Esophagus muscularis mucosa (tissue), 4 donors: ENCODE measurements at regions not wholly inside any gene's neighbourhood (a gene's known extent, or its start where the extent isn't known, plus 50 kb on each side); places are given as distances from the start of the nearest gene placed in this dataset.
A peak's percentile ranks its signal among the peaks of the same experiment; 100 is the strongest.

Source experiments
- DNase-seq: peaks from one replicate; pipeline ENCODE4 v3.0.0-alpha.2; 2017; ENCODE audit errors: extremely low spot score
- H3K27ac ChIP-seq, 4 donors: fragments of 200-600 bp; sonication (generic); replicated peaks in 1 of 4; 1 replicate in 3 of 4; 2 replicates in 1 of 4; pipeline ENCODE4 v1.5.1; 2016 to 2019; ENCODE audit warnings: mild to moderate bottlenecking in 1 of 4
- H3K27me3 ChIP-seq, 4 donors: fragments of 200-600 bp; sonication (generic); one replicate each; pipeline versions ENCODE4 v1.5.1 to v1.6.0; 2016 to 2019
- H3K36me3 ChIP-seq, 4 donors: fragments of 200-600 bp; sonication (generic); one replicate each; pipeline ENCODE4 v1.5.1; 2016 to 2019
- H3K4me1 ChIP-seq, 4 donors: fragments of 200-600 bp; sonication (generic); one replicate each; pipeline ENCODE4 v1.5.1; 2016 to 2019
- H3K4me3 ChIP-seq, 4 donors: fragments of 200-600 bp; sonication (generic); 1 replicate in 2 of 4; 2 replicates in 2 of 4; pipeline ENCODE4 v1.5.1; 2016 to 2019; ENCODE audit warnings: mild to moderate bottlenecking in 4 of 4, moderate library complexity in 1 of 4
- H3K9me3 ChIP-seq, 4 donors: fragments of 200-600 bp; sonication (generic); 1 replicate in 3 of 4; 2 replicates in 1 of 4; pipeline ENCODE4 v1.5.1; 2016 to 2019
- EP300 ChIP-seq: sonication (generic); formaldehyde crosslinking; IDR thresholded peaks from one replicate; pipeline ENCODE4 v1.6.1; 2017; ENCODE audit warnings: antibody characterized with exemption
- POLR2A ChIP-seq: fragments of 450-650 bp; IDR thresholded peaks from one replicate; pipeline ENCODE4 v1.6.1; 2017; ENCODE audit warnings: antibody characterized with exemption, moderate library complexity, mild to moderate bottlenecking, low read depth
- POLR2AphosphoS5 ChIP-seq, 2 donors: sonication (generic); formaldehyde crosslinking; IDR thresholded peaks; one replicate each; pipeline ENCODE4 v1.6.1; 2017; ENCODE audit warnings: antibody characterized with exemption in 2 of 2
- WGBS: methylation state at CpG from one replicate; pipeline ENCODE4 v1.1.5; 2018; 5-methylcytosine and 5-hydroxymethylcytosine counted together
- intact Hi-C: fragments of 100-400 bp; cut with DNase I; formaldehyde crosslinking; loops from one replicate; pipeline ENCODE4 v1.15.1; 2023
- TF ChIP-seq, protein P1 (sequence below), 3 experiments: fragments of 200-600 bp in 2 of 3; fragments of 450-650 bp in 1 of 3; sonication (generic) in 2 of 3; IDR thresholded peaks; one replicate each; pipeline ENCODE4 v1.5.1; 2017 to 2019; ENCODE audit warnings: antibody characterized with exemption in 3 of 3, mild to moderate bottlenecking in 2 of 3, moderate library complexity in 1 of 3

DNA sequence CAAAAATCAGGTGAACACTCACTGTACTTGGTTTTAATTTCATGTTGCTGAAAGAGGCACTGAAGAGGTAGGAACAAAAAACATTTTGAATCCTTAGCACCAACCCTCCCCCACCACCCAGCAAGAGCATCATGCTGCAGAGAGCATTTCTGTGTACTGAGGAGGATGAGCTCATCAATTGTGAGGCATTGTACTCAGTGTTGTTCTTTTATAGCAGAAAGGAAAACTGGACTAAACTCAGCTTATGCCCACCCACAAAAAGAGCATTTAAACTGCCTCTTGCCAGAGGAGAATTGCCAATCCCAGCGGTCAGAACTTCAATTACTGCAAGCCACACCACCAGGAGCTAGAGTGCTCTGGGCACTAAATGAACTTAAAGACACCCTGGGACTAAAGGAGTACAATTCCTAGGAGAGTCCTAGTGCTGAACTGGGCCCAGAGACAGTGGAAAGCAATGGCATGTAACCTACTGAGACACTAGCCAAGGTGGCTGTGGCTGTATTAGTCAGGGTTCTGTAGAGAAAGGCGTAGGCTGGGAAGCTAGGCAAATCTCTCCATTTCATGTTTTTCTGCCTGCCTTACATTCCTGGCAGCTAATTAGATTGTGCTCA is 280.7 kb upstream of the KLHL4 start:
- Histone ChIP-seq H3K36me3 (no peaks in the 10 kb centered on the region), H3K4me1 (no peaks in the 10 kb centered on the region), H3K4me3 (no peak overlapping the region), H3K9me3 (no peaks in the 10 kb centered on the region), H3K27ac (no peak overlapping the region), H3K27me3 (no peaks in the 10 kb centered on the region)
- intact Hi-C loops, result no loop called here
- DNase-seq, result no peak
- 71% methylated on average over 2 of the region's 2 CpGs for WGBS
- TF ChIP-seq POLR2A (no peak), EP300 (no peak), POLR2AphosphoS5 (IDR thresholded peaks at IDR 0.05) (no peak)
- TF ChIP-seq, protein P1, sequence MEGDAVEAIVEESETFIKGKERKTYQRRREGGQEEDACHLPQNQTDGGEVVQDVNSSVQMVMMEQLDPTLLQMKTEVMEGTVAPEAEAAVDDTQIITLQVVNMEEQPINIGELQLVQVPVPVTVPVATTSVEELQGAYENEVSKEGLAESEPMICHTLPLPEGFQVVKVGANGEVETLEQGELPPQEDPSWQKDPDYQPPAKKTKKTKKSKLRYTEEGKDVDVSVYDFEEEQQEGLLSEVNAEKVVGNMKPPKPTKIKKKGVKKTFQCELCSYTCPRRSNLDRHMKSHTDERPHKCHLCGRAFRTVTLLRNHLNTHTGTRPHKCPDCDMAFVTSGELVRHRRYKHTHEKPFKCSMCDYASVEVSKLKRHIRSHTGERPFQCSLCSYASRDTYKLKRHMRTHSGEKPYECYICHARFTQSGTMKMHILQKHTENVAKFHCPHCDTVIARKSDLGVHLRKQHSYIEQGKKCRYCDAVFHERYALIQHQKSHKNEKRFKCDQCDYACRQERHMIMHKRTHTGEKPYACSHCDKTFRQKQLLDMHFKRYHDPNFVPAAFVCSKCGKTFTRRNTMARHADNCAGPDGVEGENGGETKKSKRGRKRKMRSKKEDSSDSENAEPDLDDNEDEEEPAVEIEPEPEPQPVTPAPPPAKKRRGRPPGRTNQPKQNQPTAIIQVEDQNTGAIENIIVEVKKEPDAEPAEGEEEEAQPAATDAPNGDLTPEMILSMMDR (IDR thresholded peaks at IDR 0.05), result no peak

DNA sequence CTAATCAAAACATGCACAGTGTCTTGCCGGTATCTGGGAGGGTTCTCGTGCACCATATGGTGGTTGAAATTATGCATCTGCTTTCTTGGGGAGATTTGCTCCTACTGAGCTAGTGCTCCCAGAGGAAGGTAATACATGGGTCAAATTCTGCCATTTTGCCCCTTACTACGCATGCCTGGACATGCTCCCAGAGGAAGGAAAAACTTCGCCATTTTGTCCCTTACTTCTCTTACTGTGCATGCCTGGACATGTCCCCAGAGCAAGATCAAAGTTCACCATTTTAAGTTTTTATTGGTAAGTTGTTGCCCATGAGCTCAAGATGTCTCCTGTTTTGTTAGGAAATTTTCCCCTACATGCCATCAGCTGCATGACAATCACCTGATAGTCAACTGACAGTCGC is 252.1 kb upstream of the KLHL4 start:
- no peak overlapping the region for H3K4me3 ChIP-seq
- no peaks in the 10 kb centered on the region for H3K27me3 ChIP-seq
- intact Hi-C loops, result no loop called here
- WGBS, result 59% methylated on average over 5 of the region's 5 CpGs
- no peaks in the 10 kb centered on the region for H3K36me3 ChIP-seq
- no peaks in the 10 kb centered on the region for H3K4me1 ChIP-seq
- TF ChIP-seq, protein P1 (IDR thresholded peaks at IDR 0.05), result no peak
- no peak for TF ChIP-seq POLR2AphosphoS5 (IDR thresholded peaks at IDR 0.05)
- no peak for TF ChIP-seq EP300
- TF ChIP-seq POLR2A, result no peak
- H3K9me3 ChIP-seq, result no peaks in the 10 kb centered on the region
- no peak overlapping the region for H3K27ac ChIP-seq
- no peak for DNase-seq

DNA sequence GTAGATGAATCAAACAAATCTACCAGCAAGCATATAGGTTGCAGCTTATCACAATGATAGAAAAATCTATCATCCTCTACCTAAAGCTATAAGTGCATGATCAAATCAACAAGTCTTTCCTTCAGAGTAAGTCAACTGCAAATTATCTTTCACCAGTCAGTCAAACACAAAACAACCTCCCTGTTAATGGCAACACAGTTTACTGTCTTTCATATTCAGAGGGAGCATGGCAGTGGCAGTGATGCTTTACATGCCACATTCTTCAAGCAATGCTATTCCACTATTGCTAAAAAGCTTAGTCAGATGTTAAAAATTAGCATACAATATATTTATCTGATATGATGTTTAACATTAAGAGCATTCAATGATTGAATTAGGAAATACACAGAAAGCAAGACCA is 245.1 kb upstream of the KLHL4 start:
- TF ChIP-seq EP300 (no peak), POLR2A (no peak), POLR2AphosphoS5 (IDR thresholded peaks at IDR 0.05) (no peak)
- TF ChIP-seq, protein P1 (IDR thresholded peaks at IDR 0.05), result no peak
- no peak for DNase-seq
- no peak overlapping the region for H3K4me3 ChIP-seq

DNA sequence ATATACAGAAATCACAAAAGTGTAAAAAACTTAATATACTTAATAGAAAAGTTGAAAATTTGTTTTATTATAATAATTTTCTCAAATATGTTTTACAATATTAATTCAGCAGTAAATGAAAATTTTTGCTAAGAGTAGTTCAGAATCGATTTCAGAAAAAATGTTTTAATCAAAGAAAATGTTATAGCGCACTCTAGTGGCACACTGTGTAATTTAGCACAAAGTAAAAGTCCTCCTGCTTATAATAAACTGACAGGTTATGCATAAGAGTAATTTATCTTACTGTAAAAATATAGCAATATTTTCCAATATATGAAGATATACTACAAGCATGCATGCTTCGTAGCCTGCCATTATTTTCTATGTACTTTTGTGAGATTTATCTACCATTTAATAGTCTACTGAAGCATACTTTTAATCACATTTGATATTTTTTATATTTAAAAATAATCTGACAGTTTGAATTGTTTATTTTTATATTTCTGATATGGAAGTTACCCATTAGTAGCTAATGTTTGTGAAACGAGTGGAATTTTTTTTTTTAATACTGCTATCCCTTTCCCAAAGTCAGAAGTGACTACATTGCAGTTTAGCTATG is 217.9 kb upstream of the KLHL4 start:
- 5% methylated on average over 4 of the region's 4 CpGs for WGBS

More for the DNA sequence above, 245.1 kb upstream of the KLHL4 start:
- Histone ChIP-seq H3K27ac (no peak overlapping the region), H3K36me3 (no peaks in the 10 kb centered on the region), H3K9me3 (no peaks in the 10 kb centered on the region), H3K4me1 (no peaks in the 10 kb centered on the region), H3K27me3 (no peaks in the 10 kb centered on the region)
- intact Hi-C loops, result no loop called here

More for the DNA sequence above, 217.9 kb upstream of the KLHL4 start:
- Histone ChIP-seq H3K4me3 (no peak overlapping the region), H3K4me1 (no peaks in the 10 kb centered on the region), H3K9me3 (no peaks in the 10 kb centered on the region), H3K27ac (no peak overlapping the region), H3K36me3 (no peaks in the 10 kb centered on the region), H3K27me3 (no peaks in the 10 kb centered on the region)
- DNase-seq, result no peak
- TF ChIP-seq, protein P1 (IDR thresholded peaks at IDR 0.05), result peak in 2 of 3 experiments; percentile 41 to 46
- TF ChIP-seq POLR2A, result no peak
- intact Hi-C loops, result no loop called here
